ENCODE measurements at regions not wholly inside any gene's neighbourhood (a gene's known extent, or its start where the extent isn't known, plus 50 kb on each side); places are given as distances from the start of the nearest gene placed in this dataset.

- TF ChIP-seq CTCF (conservative IDR thresholded peaks at IDR 0.05 in 1 of 2, IDR thresholded peaks at IDR 0.05 in 1 of 2; ENCODE audit: low read depth in 1 of 2, low read length in 2 of 2): no peak
- TF ChIP-seq EZH2 (IDR thresholded peaks at IDR 0.05; ENCODE audit: low read length, missing control alignments): no peak
Measured at GRCh38 chr12:115840159-115840558, 437.3 kb downstream of the MED13L start.

Data from fibroblast of lung (primary cell).